ENCODE measurements at regions not wholly inside any gene's neighbourhood (a gene's known extent, or its start where the extent isn't known, plus 50 kb on each side); places are given as distances from the start of the nearest gene placed in this dataset.

- DNase-seq (ENCODE audit: low read depth) = no peak
- H3K4me3 ChIP-seq (ENCODE audit: control insufficient read depth, low read depth, low read length) = no peak overlapping the region
- TF ChIP-seq CTCF (IDR thresholded peaks at IDR 0.05; ENCODE audit: control insufficient read depth, insufficient read depth, low read depth, low read length, missing control alignments) = no peak
Measured at GRCh38 chr3:31116651-31117050, 222.2 kb upstream of the GADL1 start.

GRCh38 chr3:31117854-31118253, 223.4 kb upstream of the GADL1 start:
- TF ChIP-seq CTCF (IDR thresholded peaks at IDR 0.05; ENCODE audit: control insufficient read depth, insufficient read depth, low read depth, low read length, missing control alignments) = no peak
- no peak overlapping the region for H3K4me3 ChIP-seq (ENCODE audit: control insufficient read depth, low read depth, low read length)
- DNase-seq (ENCODE audit: low read depth) = no peak

DNA sequence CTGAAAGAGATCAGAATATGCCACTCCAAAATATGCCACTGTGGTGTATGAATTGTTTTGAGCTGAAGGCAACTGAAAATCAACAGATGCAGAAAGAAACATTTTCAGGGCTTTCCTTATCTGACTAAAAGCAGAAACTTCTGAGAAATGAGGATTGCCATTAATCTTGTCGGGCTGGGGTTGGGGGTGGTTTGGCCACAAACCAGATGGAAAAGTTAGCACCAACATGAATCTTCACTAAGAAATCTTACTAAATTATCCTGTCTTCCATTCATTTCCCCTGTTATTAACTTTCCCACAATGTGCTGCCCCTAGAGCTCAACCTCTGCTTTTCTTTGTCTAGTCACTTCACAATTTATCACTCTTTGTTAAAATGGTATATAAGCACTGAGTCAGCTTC, 229.9 kb upstream of the GADL1 start:
- no peak overlapping the region for H3K4me3 ChIP-seq (ENCODE audit: control insufficient read depth, low read depth, low read length)
- no peak for TF ChIP-seq CTCF (IDR thresholded peaks at IDR 0.05; ENCODE audit: control insufficient read depth, insufficient read depth, low read depth, low read length, missing control alignments)
- no peak for DNase-seq (ENCODE audit: low read depth)

- no peak for TF ChIP-seq CTCF (IDR thresholded peaks at IDR 0.05; ENCODE audit: control insufficient read depth, insufficient read depth, low read depth, low read length, missing control alignments)
- no peak for DNase-seq (ENCODE audit: low read depth)
- H3K4me3 ChIP-seq (ENCODE audit: control insufficient read depth, low read depth, low read length) = no peak overlapping the region
Measured at GRCh38 chr3:31125413-31126020, 231.1 kb upstream of the GADL1 start.

GRCh38 chr3:31129241-31129640, 234.8 kb upstream of the GADL1 start:
- H3K4me3 ChIP-seq (ENCODE audit: control insufficient read depth, low read depth, low read length) = no peak overlapping the region
- DNase-seq (ENCODE audit: low read depth) = no peak
- TF ChIP-seq CTCF (IDR thresholded peaks at IDR 0.05; ENCODE audit: control insufficient read depth, insufficient read depth, low read depth, low read length, missing control alignments) = no peak

DNA sequence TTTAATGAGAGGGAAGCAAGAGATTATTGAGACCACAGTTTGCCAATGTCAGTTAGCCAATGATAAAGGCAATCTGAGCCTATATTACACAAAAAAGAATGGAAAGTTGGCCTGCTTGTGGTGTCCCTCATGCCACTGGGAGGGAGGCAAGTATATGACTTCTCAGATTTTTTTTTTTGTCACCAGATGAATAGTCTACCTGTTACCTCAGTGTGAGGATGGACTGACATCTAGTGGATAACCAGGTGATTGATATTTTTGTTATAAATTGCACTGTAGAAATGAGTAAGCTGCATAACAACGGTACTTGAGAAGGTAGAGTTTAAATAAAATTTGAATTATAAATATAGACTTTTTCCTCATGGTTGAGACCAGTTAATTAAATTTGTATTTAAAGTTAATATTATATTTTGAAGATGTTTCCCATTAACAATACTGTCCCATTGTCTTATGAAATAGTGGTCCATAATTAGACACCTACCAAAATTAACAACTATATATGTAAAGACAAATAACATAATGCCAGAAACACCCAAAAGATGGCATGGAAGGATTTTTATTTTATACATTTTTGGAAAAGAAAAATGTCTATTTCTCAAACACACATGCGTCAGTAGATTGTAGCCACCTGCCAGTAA, 237.8 kb upstream of the GADL1 start:
- H3K4me3 ChIP-seq (ENCODE audit: control insufficient read depth, low read depth, low read length) = no peak overlapping the region
- DNase-seq (ENCODE audit: low read depth) = peak; percentile 14
- peak; percentile 62 for TF ChIP-seq CTCF (IDR thresholded peaks at IDR 0.05; ENCODE audit: control insufficient read depth, insufficient read depth, low read depth, low read length, missing control alignments)
